ENCODE measurements at regions not wholly inside any gene's neighbourhood (a gene's known extent, or its start where the extent isn't known, plus 50 kb on each side); places are given as distances from the start of the nearest gene placed in this dataset.
"Not testable (repeated sequence)": the region's sequence is repeated elsewhere in the genome, so short reads cannot be mapped to it uniquely, and the experiment has no call there.

DNA sequence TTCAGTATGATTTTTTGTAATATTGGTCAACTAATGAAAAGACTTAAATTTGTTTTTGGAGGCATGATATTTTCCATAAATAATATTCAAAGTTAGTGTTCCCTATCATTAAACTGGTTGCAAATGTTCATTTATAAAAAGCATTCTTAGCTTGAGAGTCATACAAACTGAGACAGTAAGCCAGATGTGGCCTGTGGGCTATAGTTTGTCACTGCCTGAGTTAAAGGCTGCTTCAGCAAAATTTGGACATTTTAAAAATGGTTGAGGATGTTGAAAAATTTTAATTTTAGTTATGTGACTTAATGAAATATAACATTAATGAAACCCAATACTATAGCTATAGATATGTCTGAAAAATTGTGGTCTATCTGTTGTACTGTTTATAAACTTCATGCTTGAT, 180.2 kb upstream of the CACNA2D1 start:
- DNase-seq = no peak

DNA sequence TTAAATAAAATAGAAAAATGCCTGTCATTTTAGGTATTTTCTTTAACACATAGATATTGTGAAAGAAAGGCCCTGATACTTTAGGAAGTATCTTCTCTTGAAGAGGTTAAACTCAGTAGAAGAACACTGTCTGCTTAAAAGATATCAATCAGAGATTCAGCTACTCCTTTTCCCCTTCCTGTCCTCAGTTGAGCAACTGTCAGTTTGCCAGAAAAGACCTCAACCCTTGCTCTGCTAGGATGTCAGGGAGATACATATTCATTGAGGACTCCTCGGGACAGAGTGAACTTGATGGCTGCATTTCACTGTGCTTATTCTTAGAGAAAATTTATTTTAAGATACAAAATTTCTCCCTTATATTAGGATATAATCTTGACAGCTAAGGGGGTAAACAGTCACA, 173.6 kb upstream of the CACNA2D1 start:
- DNase-seq = no peak

DNA sequence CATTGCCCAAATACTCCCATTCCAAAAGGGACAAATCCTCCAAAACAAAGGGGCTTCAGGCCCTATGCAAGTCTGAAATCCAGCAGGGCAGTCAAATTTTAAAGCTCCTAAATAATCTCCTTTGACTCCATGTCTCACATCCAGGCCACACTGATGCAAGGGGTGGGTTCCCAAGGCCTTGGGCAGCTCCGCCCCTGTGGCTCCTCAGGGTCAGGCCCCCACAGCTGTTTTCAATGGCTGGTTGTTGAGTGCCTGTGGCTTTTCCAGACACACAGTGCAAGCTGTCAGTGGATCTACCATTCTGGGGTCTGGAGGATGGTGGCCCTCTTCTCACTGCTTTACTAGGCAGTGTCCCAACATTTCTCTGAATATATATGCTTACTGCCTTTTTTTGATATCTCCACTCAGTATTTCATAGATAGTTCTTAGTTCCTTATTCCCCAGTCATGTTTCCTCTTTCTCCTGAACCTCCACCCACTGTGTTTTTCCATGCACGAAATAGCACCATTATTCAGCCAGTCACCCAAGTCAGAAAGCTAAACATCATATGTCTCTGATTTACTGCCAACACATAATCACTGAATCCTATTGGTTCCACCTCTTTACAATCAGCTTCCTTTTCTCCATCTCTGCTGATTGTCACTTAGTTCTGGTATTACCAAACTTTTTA, 172.6 kb upstream of the CACNA2D1 start:
- no peak for DNase-seq

DNA sequence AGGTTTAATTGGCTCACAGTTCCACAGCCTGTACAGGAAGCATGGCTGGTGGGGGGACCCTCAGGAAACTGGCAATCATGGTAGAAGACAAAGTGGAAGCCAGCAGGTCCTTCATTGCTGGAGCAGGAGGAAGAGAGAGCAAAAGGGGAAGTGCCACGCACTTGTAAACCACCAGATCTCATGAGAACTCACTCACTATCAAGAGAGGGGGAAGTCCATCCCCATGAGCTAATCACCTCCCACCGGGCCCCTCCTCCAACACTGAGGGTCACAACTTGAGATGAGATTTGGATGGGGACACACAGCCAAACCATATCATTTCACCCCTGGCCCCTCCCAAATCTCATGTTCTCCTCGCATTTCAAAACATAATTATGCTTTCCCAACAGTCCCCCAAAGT, 171.9 kb upstream of the CACNA2D1 start:
- no peak for DNase-seq

DNA sequence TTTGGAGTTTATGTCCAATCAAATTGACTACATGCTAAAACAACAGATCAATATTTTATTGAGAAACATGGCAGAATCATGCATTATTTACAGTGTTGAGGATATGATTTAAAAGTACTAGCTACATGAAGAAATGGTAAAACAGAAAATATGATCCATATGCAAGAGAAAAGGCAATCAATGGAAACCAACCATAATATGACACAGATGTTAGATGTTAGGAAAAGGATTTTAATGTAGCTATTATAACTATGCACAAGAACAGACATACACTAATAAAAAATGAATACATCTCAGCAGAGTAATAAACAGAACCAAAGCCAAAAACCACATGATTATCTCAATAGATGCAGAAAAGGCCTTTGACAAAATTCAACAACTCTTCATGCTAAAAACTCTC, 166.2 kb upstream of the CACNA2D1 start:
- no peak for DNase-seq

DNA sequence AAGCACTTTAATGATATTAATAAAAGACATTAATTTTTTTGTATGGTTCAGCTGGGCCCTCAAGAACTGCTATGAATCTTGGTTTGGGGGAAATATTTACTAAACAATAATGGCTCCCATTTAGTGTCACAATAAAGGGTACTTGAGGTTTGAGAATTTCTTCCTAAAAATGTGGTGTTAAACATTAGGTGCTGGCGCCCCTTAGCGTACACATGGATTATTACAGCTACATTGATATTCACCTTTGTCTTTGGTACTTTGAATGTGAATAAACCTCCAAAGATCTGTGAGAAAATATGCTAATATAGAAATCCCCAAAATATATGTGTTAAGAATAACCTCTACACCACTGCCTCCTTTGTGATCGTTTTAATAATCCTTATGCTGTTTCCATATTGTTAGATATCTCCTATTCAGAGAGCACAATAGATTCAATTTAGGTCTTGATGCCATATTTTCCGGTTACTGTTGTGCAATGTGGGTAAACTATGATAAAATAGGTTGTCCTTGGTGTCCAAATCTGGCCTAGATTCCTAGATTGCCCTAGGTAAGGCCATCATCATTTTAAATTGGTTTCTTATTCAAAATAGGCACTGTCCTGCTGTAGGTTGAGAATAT, 161.8 kb upstream of the CACNA2D1 start:
- peak; percentile 65 for DNase-seq

DNA sequence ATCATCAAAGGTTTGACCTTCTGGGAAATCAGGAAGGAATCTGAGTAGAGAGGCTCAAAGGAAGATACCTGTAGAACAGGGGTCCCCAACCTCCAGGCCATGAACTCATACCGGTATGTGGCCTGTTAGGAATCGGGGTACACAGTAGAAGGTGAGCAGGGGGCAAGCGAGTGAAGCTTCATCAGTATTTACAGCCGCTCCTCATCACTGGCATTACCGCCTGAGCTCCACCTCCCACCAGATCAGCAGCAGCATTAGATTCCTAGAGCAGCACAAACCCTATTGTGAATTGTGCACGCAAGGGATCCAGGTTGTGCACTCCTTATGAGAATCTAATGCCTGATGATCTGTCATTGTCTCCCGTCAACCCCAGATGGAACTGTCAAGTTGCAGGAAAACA, 158.5 kb upstream of the CACNA2D1 start:
- DNase-seq = no peak

DNA sequence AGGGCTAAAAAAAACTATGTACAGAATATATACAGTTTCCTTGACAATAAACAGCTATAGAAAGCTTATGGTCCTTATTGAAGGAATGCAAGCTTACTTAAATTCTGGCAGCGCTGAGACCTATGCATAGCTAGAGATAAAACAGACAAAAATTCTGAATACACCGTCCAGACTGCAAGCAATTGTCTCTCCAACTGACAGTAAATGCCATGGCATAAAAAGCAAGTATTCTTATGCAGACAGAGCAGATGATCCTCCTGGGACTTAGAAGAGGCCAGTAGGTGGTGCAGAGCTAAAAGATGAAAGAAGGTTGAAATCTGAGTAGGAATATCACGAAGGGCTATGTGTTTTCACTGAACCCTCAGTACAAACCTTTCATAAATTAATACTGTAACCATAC, 157.0 kb upstream of the CACNA2D1 start:
- peak; percentile 72 for DNase-seq

DNA sequence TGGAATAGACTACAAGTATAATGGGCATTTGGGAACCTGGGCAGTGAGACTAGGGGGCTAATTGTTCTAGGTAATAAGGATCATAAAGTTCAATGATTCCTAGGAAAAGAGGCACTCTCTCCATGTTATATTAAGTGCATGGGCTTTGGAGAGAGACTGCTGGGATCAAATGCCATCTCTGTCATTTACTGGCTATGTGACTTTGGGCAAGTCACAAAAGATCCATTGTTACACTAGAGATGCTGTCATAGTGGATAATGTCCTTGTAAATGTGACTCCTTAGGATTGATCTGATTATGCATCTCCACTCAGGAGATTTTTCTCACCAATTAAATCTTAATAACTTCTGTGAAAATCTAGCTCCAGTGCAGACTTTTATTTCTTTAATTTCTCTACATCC, 156.3 kb upstream of the CACNA2D1 start:
- no peak for DNase-seq

DNA sequence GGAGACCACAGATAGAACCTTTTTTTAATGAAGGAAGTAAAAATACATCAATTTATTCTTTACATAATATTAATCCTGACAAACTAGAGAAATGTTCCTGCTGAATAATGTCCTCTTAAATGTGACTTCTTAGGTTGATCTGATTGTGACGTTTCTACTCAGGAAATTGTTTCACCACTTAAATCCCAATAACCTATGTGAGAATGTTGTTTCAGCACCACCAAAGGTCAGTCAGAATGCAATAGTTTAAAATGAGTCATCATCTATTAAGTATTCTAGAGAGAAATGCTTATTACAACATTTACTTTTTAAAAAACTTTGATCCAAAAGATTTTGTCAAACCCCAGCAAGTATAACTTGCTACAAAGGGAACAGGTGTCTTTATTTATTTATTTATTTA, 155.4 kb upstream of the CACNA2D1 start:
- DNase-seq = no peak

DNA sequence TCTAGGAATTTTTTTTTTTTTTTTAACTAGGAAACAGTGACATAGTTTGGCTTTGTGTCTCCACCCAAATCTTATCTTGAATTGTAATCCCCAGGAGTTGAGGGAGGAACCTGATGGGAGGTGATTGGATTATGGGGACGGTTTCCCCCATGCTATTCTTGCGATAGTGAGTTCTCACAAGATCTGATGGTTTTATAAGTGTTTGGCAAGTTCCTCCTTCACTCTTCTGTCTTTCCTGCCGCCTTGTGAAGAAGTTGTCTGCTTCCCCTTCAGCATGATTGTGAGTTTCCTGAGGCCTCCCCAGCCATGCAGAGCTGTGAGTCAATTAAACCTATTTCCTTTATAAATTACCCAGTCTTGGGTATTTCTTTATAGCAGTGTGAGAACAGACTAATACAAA, 152.2 kb upstream of the CACNA2D1 start:
- not testable (repeated sequence) for DNase-seq

DNA sequence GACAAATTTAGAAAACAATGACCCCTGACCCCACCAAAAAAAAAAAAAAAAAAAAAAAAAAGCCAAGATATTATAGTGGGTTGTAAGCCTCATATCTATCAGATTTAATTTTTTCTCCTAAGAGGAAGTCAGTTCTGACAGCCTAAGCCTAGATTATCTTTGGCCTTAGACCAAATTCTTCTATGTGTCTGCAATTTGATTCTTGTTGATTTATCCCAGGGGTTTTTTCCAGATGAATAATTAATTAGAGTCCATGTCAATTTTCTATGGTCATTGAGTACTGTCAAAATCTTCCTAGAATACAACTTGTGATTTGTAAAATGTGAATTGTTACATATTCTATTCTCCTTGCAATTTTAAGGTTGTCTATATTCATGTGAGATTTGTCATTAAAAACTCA, 151.6 kb upstream of the CACNA2D1 start:
- DNase-seq = peak; percentile 71

DNA sequence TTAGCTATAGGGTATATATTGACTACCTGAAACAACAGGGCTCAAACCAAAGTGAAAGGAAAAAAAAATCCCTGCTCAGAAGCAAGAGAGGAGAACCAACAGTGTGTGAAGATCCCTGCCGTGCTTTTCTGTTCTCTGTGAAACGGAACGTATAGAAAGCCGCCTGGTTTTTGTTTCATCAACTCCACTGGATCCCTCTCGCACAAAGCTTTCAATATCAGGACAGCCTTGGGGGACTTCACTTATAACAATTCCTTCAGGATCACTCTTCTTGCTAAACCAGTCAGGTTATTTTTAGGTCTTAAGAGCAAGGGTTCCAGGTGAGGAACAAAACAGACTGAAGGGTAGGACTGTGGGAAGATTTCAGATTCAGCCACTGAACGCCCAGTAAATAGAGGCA, 151.1 kb upstream of the CACNA2D1 start:
- DNase-seq = peak; percentile 21

DNA sequence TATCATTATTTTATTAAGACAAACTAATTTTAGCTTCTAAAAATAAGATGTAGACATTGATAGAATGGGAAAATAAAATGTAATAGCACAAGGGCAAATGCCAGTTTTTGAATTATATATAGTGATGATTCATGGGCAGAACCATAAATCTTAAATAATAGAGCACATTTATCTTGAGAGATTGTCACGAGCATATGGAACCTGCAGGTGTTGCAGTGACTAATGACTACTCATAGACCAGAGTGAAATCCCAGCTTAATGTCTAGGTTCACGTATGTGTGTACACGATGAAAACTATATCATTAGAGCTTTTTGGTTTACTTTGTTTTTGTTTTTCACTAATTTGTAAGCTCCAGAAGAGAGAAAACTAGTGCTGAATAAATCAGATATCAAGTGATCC, 150.2 kb upstream of the CACNA2D1 start:
- peak; percentile 82 for DNase-seq

DNA sequence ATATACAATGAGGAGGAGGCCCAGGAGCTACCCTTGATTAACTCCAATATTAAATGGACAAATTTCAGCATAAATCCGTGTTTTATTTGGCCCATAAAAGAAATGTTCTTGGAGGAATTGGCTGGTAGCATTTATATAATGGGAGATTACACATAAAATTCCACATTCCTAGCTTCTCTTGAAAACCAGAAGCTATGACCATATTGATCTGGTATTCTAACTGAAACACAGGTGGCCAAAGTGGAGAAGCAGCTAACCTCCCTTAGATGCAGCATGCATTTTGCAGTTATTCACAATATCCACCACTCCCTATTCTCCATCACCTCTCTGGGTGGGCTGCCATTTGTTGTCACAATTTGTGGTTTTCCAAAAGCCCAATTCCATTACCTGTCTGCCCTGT, 148.8 kb upstream of the CACNA2D1 start:
- DNase-seq = no peak

DNA sequence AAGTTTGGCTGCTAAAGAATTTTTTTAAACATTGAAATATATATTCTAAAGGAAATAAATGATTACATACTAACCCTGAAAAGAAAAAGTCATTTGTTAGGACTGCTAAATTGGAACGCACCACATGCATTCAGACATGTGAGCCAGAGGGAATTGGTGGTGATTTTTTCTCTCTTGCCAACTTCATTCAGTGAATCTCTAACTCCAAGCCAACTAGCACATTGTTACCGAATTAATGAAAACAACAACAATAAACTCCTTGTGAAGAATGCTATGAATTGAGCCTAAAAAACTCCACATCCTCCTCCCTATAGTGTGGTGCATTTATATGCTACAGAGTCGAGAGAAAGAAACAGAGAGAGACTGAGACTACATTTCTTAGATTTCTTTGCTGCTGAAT, 135.5 kb upstream of the CACNA2D1 start:
- DNase-seq = no peak

DNA sequence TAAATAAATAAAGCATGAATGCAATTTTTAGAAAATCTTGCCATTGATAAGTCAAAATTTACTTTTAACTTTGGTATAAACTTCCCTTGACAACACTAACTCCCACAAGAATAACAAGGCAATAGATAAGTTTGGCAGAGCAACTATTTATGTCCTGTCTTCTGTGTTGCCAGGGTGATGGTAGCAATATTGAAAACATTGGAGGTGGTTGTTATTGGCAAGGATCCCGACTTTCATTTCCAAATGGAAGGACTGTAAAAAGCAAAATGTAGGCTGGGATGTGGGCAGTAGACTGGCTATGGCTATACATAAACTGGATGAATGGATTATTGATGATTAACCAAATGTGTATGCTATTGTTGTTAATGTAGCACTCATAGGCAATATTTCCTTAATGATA, 134.9 kb upstream of the CACNA2D1 start:
- peak; percentile 8 for DNase-seq

DNA sequence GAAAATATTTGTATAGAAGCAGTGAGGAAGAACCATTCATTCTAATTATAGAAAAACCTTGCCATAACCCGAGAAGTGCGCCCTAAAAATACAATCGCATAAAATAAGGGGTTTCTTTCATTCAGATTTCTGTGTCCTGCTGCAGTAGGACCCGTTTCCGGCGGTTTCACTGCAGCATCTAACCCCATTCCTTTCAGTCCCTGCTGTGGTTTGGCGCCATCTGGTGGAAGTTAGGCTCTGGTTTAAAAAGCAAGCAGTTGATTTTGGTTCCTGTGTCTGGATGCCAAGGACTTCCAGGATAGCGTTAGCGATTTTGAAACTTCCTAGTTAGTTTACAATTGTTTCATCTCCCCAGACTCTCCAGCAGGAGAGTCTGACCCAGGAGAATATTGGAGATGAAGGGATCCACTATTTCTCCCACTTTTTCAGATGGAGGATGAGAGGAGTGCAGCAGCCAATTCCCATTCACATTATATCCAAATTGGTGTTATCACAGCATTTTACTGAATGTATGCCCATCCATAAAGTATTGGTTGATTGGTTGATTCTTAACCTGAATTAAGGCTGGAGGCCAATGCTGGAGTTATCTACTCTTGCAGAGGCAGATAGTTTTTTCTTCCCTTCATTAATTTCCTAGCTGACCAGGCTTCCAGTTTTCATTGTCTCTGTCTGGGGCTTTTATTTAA, 128.8 kb upstream of the CACNA2D1 start:
- DNase-seq = peak; percentile 89

DNA sequence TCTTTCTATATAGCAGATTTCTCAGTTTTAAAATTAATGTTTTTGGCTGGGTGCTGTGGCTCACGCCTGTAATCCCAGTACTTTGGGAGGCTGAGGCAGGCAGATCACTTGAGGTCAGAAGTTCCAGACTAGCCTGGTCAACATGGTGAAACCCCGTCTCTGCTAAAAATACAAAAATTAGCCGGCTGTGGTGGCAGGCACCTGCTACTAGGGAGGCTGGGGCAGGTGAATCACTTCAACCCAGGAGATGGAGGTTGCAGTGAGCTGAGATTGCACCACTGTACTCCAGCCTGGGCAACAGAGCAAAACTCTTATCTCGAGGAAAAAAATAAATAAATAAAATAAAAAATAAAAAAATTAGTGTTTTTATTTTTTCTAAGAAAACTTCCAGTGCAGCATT, 127.5 kb upstream of the CACNA2D1 start:
- not testable (repeated sequence) for DNase-seq

DNA sequence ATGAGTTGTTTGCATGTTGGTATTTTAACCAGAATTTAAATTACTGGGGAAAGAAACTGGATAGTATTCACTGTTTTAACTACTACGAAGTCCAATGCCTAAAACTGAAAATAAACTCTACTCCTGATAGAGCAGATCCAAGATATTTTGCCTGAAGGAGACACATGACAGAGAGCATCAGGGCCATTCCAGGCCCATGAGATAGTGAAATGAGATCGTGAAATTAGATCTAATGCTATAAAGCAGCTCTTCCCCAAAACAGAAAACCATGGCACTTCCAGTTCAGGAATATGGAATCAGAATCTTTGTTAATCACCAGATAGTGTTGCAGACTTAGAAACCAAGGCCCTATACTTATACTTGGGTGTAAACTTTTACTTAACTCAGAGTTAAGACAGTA, 124.3 kb upstream of the CACNA2D1 start:
- no peak for DNase-seq

DNA sequence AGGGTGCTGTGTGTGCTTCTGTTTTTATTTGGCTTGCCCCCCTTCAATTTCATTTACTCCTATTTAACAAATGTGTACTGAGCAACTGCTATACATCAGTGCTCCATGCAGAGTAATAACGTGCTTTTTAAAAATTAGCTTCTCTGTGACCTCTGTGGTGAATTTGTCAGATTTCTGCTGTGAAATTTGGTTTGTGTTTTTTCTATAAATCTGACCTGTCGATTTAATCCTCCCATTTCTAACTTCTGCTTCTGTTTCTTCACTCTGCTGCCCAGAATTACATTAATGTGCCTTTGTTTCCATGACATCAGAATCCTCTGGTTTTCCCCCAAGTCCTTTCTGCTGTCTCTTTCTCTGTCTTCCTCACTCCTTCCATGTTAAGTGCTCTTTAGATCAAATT, 123.8 kb upstream of the CACNA2D1 start:
- no peak for DNase-seq

DNA sequence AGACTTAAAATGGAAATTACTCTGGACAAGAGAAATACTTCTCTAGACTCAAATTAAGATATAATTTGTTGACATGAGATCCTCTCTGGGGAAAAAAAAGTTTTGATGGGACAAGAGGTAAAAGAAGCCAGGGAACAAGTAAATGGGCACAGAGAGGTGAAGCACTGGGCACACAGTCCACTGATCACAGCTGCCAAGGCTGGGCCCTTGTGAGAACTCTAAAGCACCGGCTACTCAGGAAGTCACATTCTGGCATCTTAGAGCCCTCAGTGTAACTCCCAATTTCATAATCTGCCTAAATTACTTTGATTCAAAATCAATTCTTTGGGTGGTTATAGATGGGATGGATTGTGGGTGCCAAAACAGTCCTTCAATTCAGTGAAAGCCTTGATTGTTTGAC, 123.2 kb upstream of the CACNA2D1 start:
- DNase-seq = no peak

DNA sequence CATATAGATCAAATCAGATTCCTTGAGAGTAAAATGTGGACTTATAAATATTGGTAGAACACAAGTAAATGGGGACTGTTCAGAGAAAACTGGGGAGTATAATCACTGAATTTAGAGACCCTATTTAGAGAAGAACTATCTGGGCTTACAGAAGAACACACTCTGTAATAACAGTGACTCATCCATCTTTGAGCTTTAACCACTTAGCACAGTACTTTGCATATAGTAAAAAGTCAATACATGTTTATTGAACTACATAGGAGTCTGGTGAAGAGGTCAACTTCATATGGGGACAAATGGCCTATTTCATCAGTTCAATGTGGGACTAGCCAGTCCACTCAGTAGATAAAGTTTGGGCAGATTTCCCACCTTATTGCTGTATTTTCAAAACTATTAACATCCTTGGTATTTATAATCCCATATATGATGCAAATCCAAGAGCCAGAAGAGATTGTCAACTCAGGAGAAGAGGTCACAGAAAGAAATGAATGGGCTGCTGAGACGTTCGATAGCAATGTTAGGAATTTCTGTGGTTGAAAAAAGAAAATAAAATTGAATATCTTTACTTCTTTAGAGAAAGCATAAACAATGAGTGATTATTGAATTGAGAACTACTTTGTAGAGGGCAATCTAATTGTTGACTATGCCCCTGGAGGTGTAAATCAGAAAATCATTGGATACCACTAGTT, 119.3 kb upstream of the CACNA2D1 start:
- DNase-seq = no peak

All from NCI-H2171 (cell line).